ENCODE measurements at regions not wholly inside any gene's neighbourhood (a gene's known extent, or its start where the extent isn't known, plus 50 kb on each side); places are given as distances from the start of the nearest gene placed in this dataset.

DNA sequence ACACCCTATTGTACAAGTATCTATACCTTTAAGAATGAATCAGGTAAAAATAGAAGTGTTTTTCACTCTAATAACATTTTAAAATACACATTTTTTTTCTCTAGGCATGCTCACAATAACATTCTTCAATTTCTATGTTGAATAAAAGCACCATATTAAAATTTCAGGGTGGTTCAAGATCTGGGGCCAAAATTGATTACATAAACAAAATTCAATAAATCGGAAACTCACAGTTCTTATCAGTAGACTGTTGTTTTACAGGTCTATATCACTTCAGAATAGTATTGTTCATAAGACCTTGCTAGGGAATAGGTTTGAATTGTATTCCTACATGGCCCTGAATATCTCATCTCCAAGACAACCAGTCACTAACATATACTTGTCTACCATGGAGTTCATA is 634.0 kb downstream of the SPOCK3 start:
- TF ChIP-seq CTCF (IDR thresholded peaks at IDR 0.05) (no peak), EZH2 (IDR thresholded peaks at IDR 0.05) (no peak), EZH2phosphoT487 (IDR thresholded peaks at IDR 0.05) (no peak)
